Panc1 (cell line): ENCODE measurements at regions not wholly inside any gene's neighbourhood (a gene's known extent, or its start where the extent isn't known, plus 50 kb on each side); places are given as distances from the start of the nearest gene placed in this dataset.

Source experiments
- ATAC-seq: fragments of 200-7000 bp; cut with Tn5 transposase; 2 replicates; pipeline ENCODE4 v1.9.1; 2020; ENCODE audit warnings: mild to moderate bottlenecking, moderate library complexity
- BruUV-seq: library from RNA; stranded (reverse); fragments of 400-500 nt; replicated peaks from 2 replicates; lab custom pipeline; 2021; lab: Mats Ljungman, UMichigan
- CTCF ChIA-PET: fragments of 300-600 bp; sonication (Branson Sonifier 250); formaldehyde crosslinking; loops from one replicate; lab custom pipeline; 2022; ENCODE audit warnings: antibody characterized with exemption; lab: Charles Lee
- POLR2A ChIA-PET: fragments of 300-600 bp; sonication (Branson Sonifier 250); formaldehyde crosslinking; loops from one replicate; lab custom pipeline; 2022; ENCODE audit warnings: antibody characterized with exemption; lab: Charles Lee
- DNase-seq: peaks from one replicate; pipeline ENCODE4 v3.0.0-alpha.2; 2010; ENCODE audit warnings: low read depth, low spot score
- H3K27ac ChIP-seq: 2 replicates; pipeline ENCODE4 v1.5.1; 2011; ENCODE audit warnings: mild to moderate bottlenecking, low read length, inconsistent platforms
- H3K27me3 ChIP-seq: fragments of 200-500 bp; sonication (Bioruptor generic); 2 replicates; pipeline ENCODE4 v1.6.0; 2014; ENCODE audit warnings: low read length, inconsistent platforms; ENCODE audit not compliant: control insufficient read depth, insufficient read depth
- H3K36me3 ChIP-seq: fragments of 200-500 bp; sonication (Bioruptor generic); 2 replicates; pipeline ENCODE4 v1.5.1; 2014; ENCODE audit warnings: inconsistent platforms, mild to moderate bottlenecking, low read length, moderate library complexity; ENCODE audit not compliant: control insufficient read depth, insufficient read depth
- H3K4me1 ChIP-seq: 2 replicates; pipeline ENCODE4 v1.5.1; 2011; ENCODE audit warnings: inconsistent platforms, mild to moderate bottlenecking, low read length, moderate library complexity; ENCODE audit not compliant: control insufficient read depth, insufficient read depth
- H3K4me3 ChIP-seq, 2 experiments: 2 replicates each; pipeline ENCODE4 v1.5.1; 2011 to 2012; ENCODE audit warnings: low read depth in 2 of 2, low read length in 2 of 2, mild to moderate bottlenecking in 2 of 2, inconsistent platforms in 1 of 2, moderate library complexity in 1 of 2
- H3K9me3 ChIP-seq: fragments of 200-500 bp; sonication (Bioruptor generic); 2 replicates; pipeline ENCODE4 v1.5.1; 2014; ENCODE audit warnings: low read depth, mild to moderate bottlenecking, inconsistent platforms, low read length, moderate library complexity; ENCODE audit not compliant: control insufficient read depth, insufficient read depth
- POLR2AphosphoS5 ChIP-seq: IDR thresholded peaks from 2 replicates; pipeline ENCODE4 v1.6.1; 2012; ENCODE audit warnings: mild to moderate bottlenecking, low read depth, low read length, moderate library complexity
- SIN3A ChIP-seq: IDR thresholded peaks from 2 replicates; pipeline ENCODE4 v1.6.1; 2012; ENCODE audit warnings: low read depth, mild to moderate bottlenecking, low read length, moderate library complexity, borderline replicate concordance; ENCODE audit not compliant: insufficient read depth
- TCF7L2 ChIP-seq: IDR thresholded peaks from 2 replicates; pipeline ENCODE4 v1.6.1; 2011; ENCODE audit warnings: mild to moderate bottlenecking, low read depth, low read length, inconsistent platforms
- in situ Hi-C: cut with HindIII; loops from 2 replicates; pipeline ENCODE4 v1.10.0; 2016; ENCODE audit warnings: low sequenced_read_pairs, low pct_unique_long_range_greater_than_20kb
- intact Hi-C: fragments of 100-400 bp; cut with micrococcal nuclease; formaldehyde crosslinking; loops from one replicate; pipeline ENCODE4 v1.10.0; 2022; ENCODE audit not compliant: unreplicated experiment
- TF ChIP-seq, protein P1 (sequence below), 2 experiments: IDR thresholded peaks; 2 replicates each; pipeline ENCODE4 v1.6.1; 2011 to 2012; ENCODE audit warnings: low read depth in 2 of 2, control low read depth in 1 of 2, low read length in 1 of 2, mild to moderate bottlenecking in 1 of 2, moderate library complexity in 1 of 2; ENCODE audit not compliant: insufficient read depth in 1 of 2
- TF ChIP-seq, protein P2 (sequence below): fragments of 450-650 bp; IDR thresholded peaks from 2 replicates; pipeline ENCODE4 v1.5.1; 2017; ENCODE audit warnings: mild to moderate bottlenecking

DNA sequence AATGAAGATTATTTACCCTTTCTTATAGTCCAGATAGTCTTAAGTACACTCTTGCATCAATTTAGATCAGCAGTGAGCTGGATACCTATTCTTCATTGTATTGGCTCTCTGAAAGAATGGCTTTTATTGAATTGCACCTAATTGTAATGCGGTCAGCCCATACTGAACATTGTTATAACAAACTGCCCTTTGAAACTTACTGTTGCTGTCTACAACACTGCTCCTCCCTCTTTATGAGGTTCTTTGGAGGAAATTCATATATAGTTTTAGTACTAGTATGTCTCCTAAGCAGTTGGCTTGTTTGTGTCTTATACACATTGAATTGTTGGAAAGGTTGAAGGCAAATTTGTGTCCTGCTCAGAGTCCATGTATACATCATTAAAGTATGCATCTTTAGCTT is 66.5 kb upstream of the UGP2 start:
- Histone ChIP-seq H3K4me1 (no peaks in the 10 kb centered on the region), H3K27ac (no peak overlapping the region), H3K4me3 (no peak overlapping the region), H3K9me3 (no peaks in the 10 kb centered on the region), H3K27me3 (peaks cover 7% of the 10 kb centered on the region; the same call in 1 of the 2 replicates), H3K36me3 (no peaks in the 10 kb centered on the region)
- ChIA-PET POLR2A (no interaction called here), CTCF (no interaction called here)
- ATAC-seq (no peak), DNase-seq (no peak)
- intact Hi-C loops = no loop called here
- no TSS peak for BruUV-seq
- in situ Hi-C loops = no loop called here
- TF ChIP-seq, protein P1, sequence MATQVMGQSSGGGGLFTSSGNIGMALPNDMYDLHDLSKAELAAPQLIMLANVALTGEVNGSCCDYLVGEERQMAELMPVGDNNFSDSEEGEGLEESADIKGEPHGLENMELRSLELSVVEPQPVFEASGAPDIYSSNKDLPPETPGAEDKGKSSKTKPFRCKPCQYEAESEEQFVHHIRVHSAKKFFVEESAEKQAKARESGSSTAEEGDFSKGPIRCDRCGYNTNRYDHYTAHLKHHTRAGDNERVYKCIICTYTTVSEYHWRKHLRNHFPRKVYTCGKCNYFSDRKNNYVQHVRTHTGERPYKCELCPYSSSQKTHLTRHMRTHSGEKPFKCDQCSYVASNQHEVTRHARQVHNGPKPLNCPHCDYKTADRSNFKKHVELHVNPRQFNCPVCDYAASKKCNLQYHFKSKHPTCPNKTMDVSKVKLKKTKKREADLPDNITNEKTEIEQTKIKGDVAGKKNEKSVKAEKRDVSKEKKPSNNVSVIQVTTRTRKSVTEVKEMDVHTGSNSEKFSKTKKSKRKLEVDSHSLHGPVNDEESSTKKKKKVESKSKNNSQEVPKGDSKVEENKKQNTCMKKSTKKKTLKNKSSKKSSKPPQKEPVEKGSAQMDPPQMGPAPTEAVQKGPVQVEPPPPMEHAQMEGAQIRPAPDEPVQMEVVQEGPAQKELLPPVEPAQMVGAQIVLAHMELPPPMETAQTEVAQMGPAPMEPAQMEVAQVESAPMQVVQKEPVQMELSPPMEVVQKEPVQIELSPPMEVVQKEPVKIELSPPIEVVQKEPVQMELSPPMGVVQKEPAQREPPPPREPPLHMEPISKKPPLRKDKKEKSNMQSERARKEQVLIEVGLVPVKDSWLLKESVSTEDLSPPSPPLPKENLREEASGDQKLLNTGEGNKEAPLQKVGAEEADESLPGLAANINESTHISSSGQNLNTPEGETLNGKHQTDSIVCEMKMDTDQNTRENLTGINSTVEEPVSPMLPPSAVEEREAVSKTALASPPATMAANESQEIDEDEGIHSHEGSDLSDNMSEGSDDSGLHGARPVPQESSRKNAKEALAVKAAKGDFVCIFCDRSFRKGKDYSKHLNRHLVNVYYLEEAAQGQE (IDR thresholded peaks at IDR 0.05; ENCODE audit: insufficient read depth in 1 of 2, low read depth in 2 of 2, low read length in 1 of 2) = no peak
- TF ChIP-seq SIN3A (no peak), TCF7L2 (no peak), POLR2AphosphoS5 (no peak)
- TF ChIP-seq, protein P2, sequence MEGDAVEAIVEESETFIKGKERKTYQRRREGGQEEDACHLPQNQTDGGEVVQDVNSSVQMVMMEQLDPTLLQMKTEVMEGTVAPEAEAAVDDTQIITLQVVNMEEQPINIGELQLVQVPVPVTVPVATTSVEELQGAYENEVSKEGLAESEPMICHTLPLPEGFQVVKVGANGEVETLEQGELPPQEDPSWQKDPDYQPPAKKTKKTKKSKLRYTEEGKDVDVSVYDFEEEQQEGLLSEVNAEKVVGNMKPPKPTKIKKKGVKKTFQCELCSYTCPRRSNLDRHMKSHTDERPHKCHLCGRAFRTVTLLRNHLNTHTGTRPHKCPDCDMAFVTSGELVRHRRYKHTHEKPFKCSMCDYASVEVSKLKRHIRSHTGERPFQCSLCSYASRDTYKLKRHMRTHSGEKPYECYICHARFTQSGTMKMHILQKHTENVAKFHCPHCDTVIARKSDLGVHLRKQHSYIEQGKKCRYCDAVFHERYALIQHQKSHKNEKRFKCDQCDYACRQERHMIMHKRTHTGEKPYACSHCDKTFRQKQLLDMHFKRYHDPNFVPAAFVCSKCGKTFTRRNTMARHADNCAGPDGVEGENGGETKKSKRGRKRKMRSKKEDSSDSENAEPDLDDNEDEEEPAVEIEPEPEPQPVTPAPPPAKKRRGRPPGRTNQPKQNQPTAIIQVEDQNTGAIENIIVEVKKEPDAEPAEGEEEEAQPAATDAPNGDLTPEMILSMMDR = no peak

DNA sequence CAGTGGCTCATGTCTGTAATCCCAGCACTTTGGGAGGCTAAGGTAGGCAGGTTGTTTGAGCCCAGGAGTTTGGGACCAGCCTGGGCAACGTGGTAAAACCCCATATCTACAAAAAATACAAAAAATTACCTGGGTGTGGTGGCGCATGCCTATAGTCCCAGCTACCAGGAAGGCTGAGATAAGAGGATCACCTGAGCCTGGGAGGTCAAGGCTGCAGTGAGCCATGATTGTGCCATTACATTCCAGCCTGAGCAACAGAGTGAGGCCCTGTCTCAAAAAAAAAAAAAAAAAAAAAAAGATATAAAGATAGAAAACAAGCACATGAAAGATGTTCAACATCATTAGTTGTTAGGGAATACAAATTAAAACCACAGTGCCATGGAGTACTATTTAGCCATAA is 65.3 kb upstream of the UGP2 start:
- Histone ChIP-seq H3K9me3 (no peaks in the 10 kb centered on the region), H3K4me3 (no peak overlapping the region), H3K27ac (no peak overlapping the region), H3K4me1 (no peaks in the 10 kb centered on the region), H3K36me3 (no peaks in the 10 kb centered on the region), H3K27me3 (peaks cover 7% of the 10 kb centered on the region; the same call in 1 of the 2 replicates)
- no TSS peak for BruUV-seq
- intact Hi-C loops = no loop called here
- no peak for ATAC-seq
- POLR2A ChIA-PET = no interaction called here
- TF ChIP-seq, protein P2 = no peak
- TF ChIP-seq POLR2AphosphoS5 = no peak
- TF ChIP-seq, protein P1 (IDR thresholded peaks at IDR 0.05; ENCODE audit: insufficient read depth in 1 of 2, low read depth in 2 of 2, low read length in 1 of 2) = no peak
- TF ChIP-seq TCF7L2 = no peak
- TF ChIP-seq SIN3A = no peak
- in situ Hi-C loops = no loop called here
- no peak for DNase-seq
- CTCF ChIA-PET = no interaction called here
